ENCODE measurements at regions not wholly inside any gene's neighbourhood (a gene's known extent, or its start where the extent isn't known, plus 50 kb on each side); places are given as distances from the start of the nearest gene placed in this dataset.

DNA sequence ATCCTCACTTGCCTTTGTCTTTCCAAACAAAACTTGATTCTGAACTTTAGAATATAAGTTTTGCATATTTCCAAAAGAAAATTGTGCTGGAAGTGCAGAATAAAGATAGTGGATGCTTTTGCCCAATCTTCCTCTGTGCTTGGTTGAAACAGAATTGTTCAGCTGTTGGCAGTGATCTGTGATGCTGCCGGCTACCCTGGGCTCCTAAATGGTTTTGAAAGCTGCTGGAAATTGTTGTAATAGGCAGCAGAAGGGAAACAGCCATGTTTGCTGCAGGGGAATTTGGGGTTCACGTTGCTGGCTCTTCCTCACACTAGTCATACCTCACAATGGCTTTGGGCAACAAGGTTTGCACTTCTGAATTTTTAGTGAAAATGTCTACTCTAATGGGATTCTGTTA, 398.0 kb downstream of the RAPGEF2 start:
- DNase-seq (ENCODE audit: low read depth in 2 of 2), result no peak

- DNase-seq (ENCODE audit: low read depth in 2 of 2), result no peak
Observed at GRCh38 chr4:159503236-159504008, 400.5 kb downstream of the RAPGEF2 start.

DNA sequence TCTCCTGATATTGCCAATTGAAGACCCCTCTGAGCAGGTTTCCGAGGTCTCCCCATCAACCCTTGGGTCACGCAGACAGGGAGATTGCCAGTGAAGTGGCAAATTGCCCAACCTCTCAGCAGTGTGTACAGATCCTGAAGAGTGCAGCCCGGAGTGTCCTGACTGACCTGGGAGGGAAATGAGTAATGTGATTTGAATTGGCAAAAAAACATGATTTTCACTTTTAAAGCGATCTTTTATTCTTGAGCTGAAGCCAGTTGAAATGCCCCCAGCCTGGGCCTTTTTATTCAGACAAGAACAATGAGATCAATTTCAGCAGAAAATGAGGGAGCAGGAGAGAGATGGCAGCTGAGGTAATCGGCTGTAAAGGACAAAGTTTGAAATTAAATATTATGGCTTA, 401.8 kb downstream of the RAPGEF2 start:
- no peak for DNase-seq (ENCODE audit: low read depth in 2 of 2)

- no peak for DNase-seq (ENCODE audit: low read depth in 2 of 2)
Observed at GRCh38 chr4:159505266-159505975, 402.5 kb downstream of the RAPGEF2 start.

- DNase-seq (ENCODE audit: low read depth in 2 of 2), result no peak
Observed at GRCh38 chr4:159506801-159507517, 404.1 kb downstream of the RAPGEF2 start.

GRCh38 chr4:159508917-159509500, 406.1 kb downstream of the RAPGEF2 start:
- no peak for DNase-seq (ENCODE audit: low read depth in 2 of 2)

- DNase-seq (ENCODE audit: low read depth in 2 of 2), result no peak
Observed at GRCh38 chr4:159512348-159512747, 409.5 kb downstream of the RAPGEF2 start.

DNA sequence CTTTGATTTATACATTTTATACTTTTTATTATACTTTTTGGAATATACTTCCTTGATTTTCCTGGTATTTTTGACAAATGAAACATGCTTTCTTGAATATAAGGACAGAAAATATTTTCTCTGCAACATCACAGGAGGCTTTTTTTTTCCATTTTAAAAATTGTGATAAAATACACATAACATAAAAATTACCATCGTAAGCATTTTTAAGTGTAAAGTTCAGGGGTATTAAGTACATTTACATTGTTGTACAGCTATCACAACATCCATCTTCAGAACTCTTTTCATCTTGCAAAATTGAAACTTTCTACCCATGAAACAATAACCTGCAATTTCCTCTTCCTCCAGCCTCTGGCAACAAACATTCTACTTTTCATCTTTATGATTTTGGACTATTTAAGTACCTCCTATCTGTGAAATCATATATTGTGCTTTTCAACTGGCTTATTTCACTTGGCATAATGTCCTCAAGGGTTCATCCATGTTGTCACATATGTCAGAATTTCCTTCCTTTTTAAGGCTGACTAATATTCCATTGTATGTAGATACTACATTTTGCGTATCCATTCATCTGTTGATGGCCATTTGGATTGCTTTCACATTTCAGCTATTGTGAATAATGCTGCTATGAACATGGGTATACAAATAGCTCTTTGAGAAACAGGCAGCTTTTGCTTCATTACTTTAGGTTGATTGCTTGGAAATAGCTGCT, 412.6 kb downstream of the RAPGEF2 start:
- no peak for DNase-seq (ENCODE audit: low read depth in 2 of 2)

- DNase-seq (ENCODE audit: low read depth in 2 of 2), result peak in 1 of 2 experiments; percentile 26
Observed at GRCh38 chr4:159516556-159517140, 413.8 kb downstream of the RAPGEF2 start.

- no peak for DNase-seq (ENCODE audit: low read depth in 2 of 2)
Observed at GRCh38 chr4:159520074-159520473, 417.2 kb downstream of the RAPGEF2 start.

- DNase-seq (ENCODE audit: low read depth in 2 of 2), result no peak
Observed at GRCh38 chr4:159526172-159526571, 423.3 kb downstream of the RAPGEF2 start.

GRCh38 chr4:159534655-159535054, 431.8 kb downstream of the RAPGEF2 start:
- DNase-seq (ENCODE audit: low read depth in 2 of 2), result no peak

DNA sequence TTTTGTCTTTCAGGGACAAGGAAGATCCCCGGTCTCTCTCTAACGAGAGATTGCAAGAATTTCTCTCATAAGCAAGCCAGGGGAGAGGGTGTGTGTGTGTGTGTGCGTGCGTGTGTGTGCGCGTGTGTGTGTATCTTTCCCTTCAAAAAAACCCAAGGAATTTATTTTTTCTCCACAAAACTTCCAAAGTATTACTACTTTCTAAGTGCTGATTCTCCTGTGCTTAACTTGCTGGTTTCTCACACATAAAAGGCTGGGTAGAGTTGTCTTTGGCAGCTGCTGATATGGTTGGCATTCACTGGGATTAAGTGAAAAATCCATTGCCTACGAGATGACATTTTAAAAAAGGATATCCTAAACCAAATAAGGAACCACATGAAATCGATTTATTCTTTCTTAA, 435.7 kb downstream of the RAPGEF2 start:
- no peak for DNase-seq (ENCODE audit: low read depth in 2 of 2)

DNA sequence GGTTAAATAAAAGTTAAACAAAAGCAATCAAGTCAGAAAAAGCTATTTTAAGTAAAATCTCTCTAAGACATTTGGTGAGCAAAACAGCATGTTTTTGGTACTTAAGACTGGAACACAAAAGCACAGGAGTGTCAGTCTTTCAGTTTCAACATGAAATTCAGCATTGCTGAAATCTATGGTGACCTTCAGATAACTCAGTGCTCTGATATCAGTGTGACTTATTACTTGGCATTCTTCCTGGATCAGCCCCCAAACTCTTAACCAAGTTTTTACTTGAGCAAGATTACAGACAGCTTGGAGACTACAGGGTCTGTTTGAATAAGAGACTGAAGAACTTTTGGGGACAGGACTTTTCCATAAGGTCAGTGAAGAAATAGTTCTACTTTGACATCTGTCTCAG, 437.2 kb downstream of the RAPGEF2 start:
- DNase-seq (ENCODE audit: low read depth in 2 of 2), result no peak

DNA sequence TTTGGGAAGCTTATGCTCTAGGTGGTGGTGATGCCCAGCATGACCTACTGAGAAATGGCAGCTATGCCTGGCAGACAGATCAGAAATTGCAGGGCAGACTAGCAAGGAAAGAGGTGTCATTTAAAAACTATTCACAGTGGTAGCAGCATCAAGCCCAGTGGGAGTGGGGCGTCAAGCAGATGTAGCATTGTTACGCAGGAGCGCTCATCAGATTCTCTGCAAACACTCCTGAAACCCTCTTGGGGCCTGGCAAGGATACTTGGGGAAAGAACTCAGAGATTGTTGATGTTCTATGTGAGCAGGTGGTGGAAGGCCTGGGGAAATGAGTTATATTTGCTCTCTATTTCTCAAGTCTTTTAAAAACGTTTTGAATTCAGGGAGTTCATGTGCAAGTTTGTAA, 437.6 kb downstream of the RAPGEF2 start:
- no peak for DNase-seq (ENCODE audit: low read depth in 2 of 2)

GRCh38 chr4:159541143-159541542, 438.3 kb downstream of the RAPGEF2 start:
- DNase-seq (ENCODE audit: low read depth in 2 of 2), result no peak

DNA sequence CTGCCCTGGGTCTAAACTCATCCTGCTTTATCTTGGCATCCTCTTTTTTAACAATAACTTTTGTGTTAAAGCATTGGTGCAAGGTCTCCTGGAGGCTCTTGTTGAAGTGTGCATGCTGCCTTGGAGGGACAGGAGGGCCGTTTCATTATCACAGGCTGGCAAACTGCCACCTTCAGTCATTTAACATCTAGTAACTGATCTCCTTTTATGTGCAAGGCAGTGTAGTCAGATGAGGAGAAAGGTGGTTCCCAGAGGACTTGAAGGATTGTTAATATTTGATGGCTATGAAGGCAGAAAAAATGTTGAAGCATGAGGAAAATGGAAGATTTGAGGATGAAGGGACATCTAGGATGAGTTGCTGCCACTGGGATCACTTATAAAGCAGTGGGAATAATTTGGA, 439.4 kb downstream of the RAPGEF2 start:
- DNase-seq (ENCODE audit: low read depth in 2 of 2), result no peak

GRCh38 chr4:159543831-159544230, 441.0 kb downstream of the RAPGEF2 start:
- DNase-seq (ENCODE audit: low read depth in 2 of 2), result no peak

GRCh38 chr4:159545556-159545955, 442.7 kb downstream of the RAPGEF2 start:
- DNase-seq (ENCODE audit: low read depth in 2 of 2), result no peak

GRCh38 chr4:159547645-159548308, 444.9 kb downstream of the RAPGEF2 start:
- peak in 1 of 2 experiments; percentile 35 for DNase-seq (ENCODE audit: low read depth in 2 of 2)

DNA sequence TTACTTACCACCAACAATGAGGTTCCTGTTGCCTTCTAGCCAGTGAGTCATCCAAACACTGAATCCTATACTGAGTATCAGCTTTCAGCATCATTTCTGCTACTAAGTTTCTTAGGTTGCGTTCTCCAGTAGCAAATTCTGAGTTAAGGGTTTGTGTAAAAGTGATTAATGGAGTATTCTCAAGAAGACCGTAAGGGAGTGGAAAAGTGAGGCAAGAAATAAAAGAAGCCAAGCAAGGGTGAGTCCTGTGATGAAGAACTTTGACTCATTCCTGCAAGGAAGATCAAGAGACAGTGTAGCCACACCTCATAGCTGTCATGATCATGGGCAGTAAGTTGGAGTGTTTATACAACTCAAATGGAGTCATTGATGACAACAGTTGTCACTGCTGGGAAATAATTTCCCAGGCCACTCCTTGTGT, 446.2 kb downstream of the RAPGEF2 start:
- no peak for DNase-seq (ENCODE audit: low read depth in 2 of 2)
